Sigmoid colon (tissue), 6 donors: ENCODE measurements at regions not wholly inside any gene's neighbourhood (a gene's known extent, or its start where the extent isn't known, plus 50 kb on each side); places are given as distances from the start of the nearest gene placed in this dataset.

Experiments
- DNase-seq: peaks from one replicate; pipeline ENCODE4 v3.0.0-alpha.2; 2019
- H3K27ac ChIP-seq, 4 donors: fragments of 200-600 bp; sonication (generic); one replicate each; pipeline ENCODE4 v1.5.1; 2016 to 2019; ENCODE audit warnings: mild to moderate bottlenecking in 1 of 4
- H3K27me3 ChIP-seq, 3 donors: fragments of 200-600 bp; sonication (generic); one replicate each; pipeline ENCODE4 v1.5.1; 2019; ENCODE audit warnings: mild to moderate bottlenecking in 1 of 3
- H3K36me3 ChIP-seq, 4 donors: fragments of 200-600 bp; sonication (generic); one replicate each; pipeline ENCODE4 v1.5.1; 2016 to 2019
- H3K4me1 ChIP-seq, 4 donors: fragments of 200-600 bp; sonication (generic); one replicate each; pipeline ENCODE4 v1.5.1; 2017 to 2019
- H3K4me3 ChIP-seq, 4 donors: fragments of 200-600 bp; sonication (generic); one replicate each; pipeline ENCODE4 v1.5.1; 2017 to 2019; ENCODE audit warnings: mild to moderate bottlenecking in 2 of 4, moderate library complexity in 1 of 4
- H3K9me3 ChIP-seq, 4 donors: fragments of 200-600 bp in 3 of 4; sonication (generic) in 3 of 4; one replicate each; pipeline versions ENCODE4 v1.5.1 to v1.6.1; 2013 to 2019
- EP300 ChIP-seq, 4 donors: sonication (generic); formaldehyde crosslinking; IDR thresholded peaks; one replicate each; pipeline ENCODE4 v1.6.1; 2017; ENCODE audit warnings: antibody characterized with exemption in 4 of 4
- POLR2A ChIP-seq, 2 donors: fragments of 450-650 bp; IDR thresholded peaks; one replicate each; pipeline ENCODE4 v1.6.1; 2016; ENCODE audit warnings: antibody characterized with exemption in 2 of 2, mild to moderate bottlenecking in 2 of 2, moderate library complexity in 2 of 2
- POLR2AphosphoS5 ChIP-seq, 4 donors: sonication (generic); formaldehyde crosslinking; IDR thresholded peaks; one replicate each; pipeline ENCODE4 v1.6.1; 2017; ENCODE audit warnings: antibody characterized with exemption in 4 of 4
- WGBS, 2 donors: extraction: QIAGEN DNeasy Blood & Tissue Kit; methylation state at CpG; one replicate each; pipeline ENCODE4 v1.1.7; 2013; 5-methylcytosine and 5-hydroxymethylcytosine counted together
- intact Hi-C: fragments of 100-400 bp; cut with DNase I; formaldehyde crosslinking; loops from one replicate; pipeline ENCODE4 v1.15.1; 2023
- TF ChIP-seq, protein P1 (sequence below), 4 experiments: fragments of 450-650 bp in 3 of 4; fragments of 200-600 bp in 1 of 4; IDR thresholded peaks; one replicate each; pipeline ENCODE4 v1.5.1; 2016 to 2019; ENCODE audit warnings: antibody characterized with exemption in 4 of 4, mild to moderate bottlenecking in 3 of 4, moderate library complexity in 2 of 4
- donor health status: healthy with polysubstance abuse.
- donor health status: healthy.

DNA sequence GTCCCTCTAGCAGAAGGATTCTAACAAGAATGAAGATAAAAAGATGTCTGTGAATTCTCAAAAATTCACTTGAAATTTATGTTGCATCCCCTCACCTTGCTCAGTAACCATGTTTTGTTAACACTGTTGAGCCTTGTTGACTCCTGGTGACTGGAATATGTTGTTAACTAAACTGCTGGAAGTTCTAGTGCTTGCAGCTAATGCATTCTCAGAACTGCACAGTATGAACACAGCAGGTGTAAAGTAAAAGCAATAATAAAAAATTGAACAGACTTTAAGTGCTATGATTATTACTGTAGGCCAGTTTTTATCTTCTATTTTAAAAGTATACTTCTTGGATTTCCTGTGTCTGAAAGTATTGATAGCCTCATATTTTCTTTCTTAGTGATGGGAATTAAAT lies 388.7 kb upstream of the PTPRD start:
- intact Hi-C loops: no loop called here
- no peaks in the 10 kb centered on the region for H3K4me1 ChIP-seq
- no peak overlapping the region for H3K27ac ChIP-seq
- H3K36me3 ChIP-seq: no peaks in the 10 kb centered on the region
- DNase-seq: no peak
- H3K27me3 ChIP-seq: no peaks in the 10 kb centered on the region
- no peak overlapping the region for H3K4me3 ChIP-seq
- TF ChIP-seq, protein P1, sequence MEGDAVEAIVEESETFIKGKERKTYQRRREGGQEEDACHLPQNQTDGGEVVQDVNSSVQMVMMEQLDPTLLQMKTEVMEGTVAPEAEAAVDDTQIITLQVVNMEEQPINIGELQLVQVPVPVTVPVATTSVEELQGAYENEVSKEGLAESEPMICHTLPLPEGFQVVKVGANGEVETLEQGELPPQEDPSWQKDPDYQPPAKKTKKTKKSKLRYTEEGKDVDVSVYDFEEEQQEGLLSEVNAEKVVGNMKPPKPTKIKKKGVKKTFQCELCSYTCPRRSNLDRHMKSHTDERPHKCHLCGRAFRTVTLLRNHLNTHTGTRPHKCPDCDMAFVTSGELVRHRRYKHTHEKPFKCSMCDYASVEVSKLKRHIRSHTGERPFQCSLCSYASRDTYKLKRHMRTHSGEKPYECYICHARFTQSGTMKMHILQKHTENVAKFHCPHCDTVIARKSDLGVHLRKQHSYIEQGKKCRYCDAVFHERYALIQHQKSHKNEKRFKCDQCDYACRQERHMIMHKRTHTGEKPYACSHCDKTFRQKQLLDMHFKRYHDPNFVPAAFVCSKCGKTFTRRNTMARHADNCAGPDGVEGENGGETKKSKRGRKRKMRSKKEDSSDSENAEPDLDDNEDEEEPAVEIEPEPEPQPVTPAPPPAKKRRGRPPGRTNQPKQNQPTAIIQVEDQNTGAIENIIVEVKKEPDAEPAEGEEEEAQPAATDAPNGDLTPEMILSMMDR (IDR thresholded peaks at IDR 0.05): no peak
- TF ChIP-seq POLR2AphosphoS5 (IDR thresholded peaks at IDR 0.05) (no peak), POLR2A (IDR thresholded peaks at IDR 0.05) (no peak), EP300 (IDR thresholded peaks at IDR 0.05) (no peak)
- H3K9me3 ChIP-seq: no peaks in the 10 kb centered on the region

DNA sequence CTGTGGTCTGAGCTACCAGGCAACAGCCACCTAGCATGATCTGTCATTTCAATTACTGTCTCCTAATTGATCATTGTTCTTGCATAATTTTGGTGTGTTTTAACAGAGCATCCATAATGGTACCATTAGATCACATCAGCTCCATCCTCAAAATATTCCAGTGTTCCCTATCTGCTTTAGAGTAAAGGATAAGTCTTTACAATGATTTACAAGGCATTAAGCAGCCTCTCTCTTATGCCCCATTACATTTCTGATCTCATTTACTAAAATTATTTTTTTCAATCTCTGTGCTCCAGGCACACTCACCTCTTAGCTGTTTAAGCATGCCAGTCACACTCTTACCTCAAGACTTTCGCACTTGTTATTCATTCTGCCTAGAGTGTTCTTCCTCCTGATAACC lies 389.9 kb upstream of the PTPRD start:
- Histone ChIP-seq H3K27ac (no peak overlapping the region), H3K9me3 (no peaks in the 10 kb centered on the region), H3K36me3 (no peaks in the 10 kb centered on the region), H3K4me1 (no peaks in the 10 kb centered on the region), H3K4me3 (no peak overlapping the region), H3K27me3 (no peaks in the 10 kb centered on the region)
- TF ChIP-seq POLR2AphosphoS5 (IDR thresholded peaks at IDR 0.05): no peak
- TF ChIP-seq, protein P1 (IDR thresholded peaks at IDR 0.05): no peak
- no peak for TF ChIP-seq POLR2A (IDR thresholded peaks at IDR 0.05)
- no peak for TF ChIP-seq EP300 (IDR thresholded peaks at IDR 0.05)
- intact Hi-C loops: no loop called here
- WGBS, 2 donors: 0 to 40% methylated on average over 1 of the region's 1 CpG
- no peak for DNase-seq

DNA sequence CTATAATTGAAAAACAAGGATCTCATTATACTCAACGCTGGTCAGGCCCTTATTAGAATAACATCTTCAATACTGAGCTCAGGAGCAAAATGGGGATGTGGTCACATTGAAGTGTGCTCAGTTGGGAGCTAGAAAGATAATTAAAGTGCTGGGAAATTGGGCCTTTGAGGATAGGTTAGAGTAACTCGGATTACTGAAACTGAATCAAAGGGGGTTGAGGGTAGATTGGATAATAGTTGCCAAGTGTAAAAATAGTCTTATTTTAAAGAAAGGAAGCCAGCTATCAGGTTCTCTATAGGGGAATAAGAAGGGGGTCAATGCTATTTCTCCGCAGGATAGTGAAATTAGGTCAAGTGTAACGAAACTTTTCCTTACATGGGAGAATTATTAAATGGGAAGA lies 391.0 kb upstream of the PTPRD start:
- TF ChIP-seq POLR2AphosphoS5 (IDR thresholded peaks at IDR 0.05) (no peak), POLR2A (IDR thresholded peaks at IDR 0.05) (no peak), EP300 (IDR thresholded peaks at IDR 0.05) (no peak)
- TF ChIP-seq, protein P1 (IDR thresholded peaks at IDR 0.05): no peak

DNA sequence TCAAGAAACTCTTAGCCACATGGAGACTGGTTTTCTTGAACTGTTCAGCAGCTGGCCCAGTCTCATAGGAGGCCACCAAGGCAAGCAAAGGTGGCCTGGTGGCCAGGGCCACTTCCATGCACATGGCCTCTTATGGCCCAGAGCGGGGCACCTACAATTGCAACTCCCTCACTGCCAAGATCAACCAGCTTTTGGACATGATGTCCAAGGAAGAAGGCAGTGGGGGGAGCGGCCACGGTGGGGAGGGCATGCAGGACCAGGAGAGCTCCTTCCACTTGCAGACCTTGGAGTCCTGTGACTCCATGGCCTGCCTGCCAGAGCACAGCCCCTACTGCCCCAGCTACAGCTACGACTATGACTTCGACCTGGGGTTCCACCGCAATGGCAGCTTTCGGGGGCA lies 398.9 kb upstream of the PTPRD start:
- Histone ChIP-seq H3K9me3 (peaks cover 0 to 4% (median 0%) of the 10 kb centered on the region in 4 donors), H3K27me3 (no peaks in the 10 kb centered on the region), H3K27ac (no peak overlapping the region), H3K36me3 (no peaks in the 10 kb centered on the region), H3K4me1 (no peaks in the 10 kb centered on the region), H3K4me3 (no peak overlapping the region)
- no peak for DNase-seq
- TF ChIP-seq EP300 (IDR thresholded peaks at IDR 0.05) (no peak), POLR2AphosphoS5 (IDR thresholded peaks at IDR 0.05) (no peak), POLR2A (IDR thresholded peaks at IDR 0.05) (no peak)
- TF ChIP-seq, protein P1 (IDR thresholded peaks at IDR 0.05): no peak
- 93 to 95% methylated on average over 7 of the region's 7 CpGs for WGBS, 2 donors
- intact Hi-C loops: no loop called here

More for the DNA sequence above, 391.0 kb upstream of the PTPRD start:
- DNase-seq: no peak
- intact Hi-C loops: no loop called here
- no peak overlapping the region for H3K4me3 ChIP-seq
- WGBS, 2 donors: 78 to 84% methylated on average over 4 of the region's 4 CpGs
- H3K36me3 ChIP-seq: no peaks in the 10 kb centered on the region
- no peaks in the 10 kb centered on the region for H3K27me3 ChIP-seq
- H3K9me3 ChIP-seq: no peaks in the 10 kb centered on the region
- no peaks in the 10 kb centered on the region for H3K4me1 ChIP-seq
- H3K27ac ChIP-seq: no peak overlapping the region

DNA sequence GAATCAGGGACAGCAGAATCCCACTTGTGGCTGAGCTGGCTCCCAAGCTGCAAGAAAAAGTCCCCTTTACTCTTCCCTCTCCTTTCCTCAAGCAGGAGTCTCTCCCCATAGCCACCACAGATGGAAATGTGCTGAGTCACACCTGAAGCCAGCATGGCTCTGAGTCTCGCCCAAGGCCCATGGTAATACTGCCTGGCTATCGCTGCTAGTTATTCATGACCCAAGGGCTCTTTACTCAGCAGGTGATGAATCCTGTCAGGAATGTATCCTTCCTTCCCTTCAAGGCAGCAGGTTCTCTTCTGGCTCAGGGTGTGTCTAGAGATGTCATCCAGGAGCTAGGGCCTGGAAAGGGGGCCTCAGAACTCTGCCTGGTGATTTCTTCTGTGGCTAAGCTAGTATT lies 403.3 kb upstream of the PTPRD start:
- DNase-seq: no peak
- intact Hi-C loops: no loop called here
- Histone ChIP-seq H3K27me3 (no peaks in the 10 kb centered on the region), H3K36me3 (no peaks in the 10 kb centered on the region), H3K27ac (no peak overlapping the region), H3K9me3 (peaks cover 0 to 4% (median 0%) of the 10 kb centered on the region in 4 donors), H3K4me1 (no peaks in the 10 kb centered on the region), H3K4me3 (no peak overlapping the region)
- TF ChIP-seq POLR2AphosphoS5 (IDR thresholded peaks at IDR 0.05) (no peak), POLR2A (IDR thresholded peaks at IDR 0.05) (no peak), EP300 (IDR thresholded peaks at IDR 0.05) (no peak)
- TF ChIP-seq, protein P1 (IDR thresholded peaks at IDR 0.05): no peak
- WGBS, 2 donors: 89 to 91% methylated on average over 2 of the region's 2 CpGs
